ENCODE measurements at regions not wholly inside any gene's neighbourhood (a gene's known extent, or its start where the extent isn't known, plus 50 kb on each side); places are given as distances from the start of the nearest gene placed in this dataset.

DNA sequence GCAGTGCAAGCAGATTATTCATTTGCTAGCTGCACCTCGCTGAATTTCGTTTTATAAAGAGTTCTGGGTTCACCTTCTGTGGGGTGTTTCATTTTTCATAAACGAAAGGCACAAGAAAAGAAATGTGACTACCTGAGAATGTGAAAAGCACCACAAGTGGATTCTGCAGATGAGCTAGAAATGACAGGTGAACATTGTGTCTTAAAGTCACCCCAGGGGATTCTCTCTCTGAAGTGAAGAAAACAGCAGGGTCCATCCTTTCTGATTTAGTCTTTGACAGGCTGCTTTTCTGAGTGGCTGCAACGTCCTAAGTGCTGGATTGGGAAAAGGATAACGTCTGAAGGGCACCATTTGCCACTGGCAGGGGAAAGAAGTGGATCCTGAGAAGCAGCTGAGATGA is 469.3 kb downstream of the SPATA31D1 start:
- 80 to 82% methylated on average over 5 of the region's 5 CpGs for WGBS, 2 donors
- Histone ChIP-seq H3K4me3 (no peak overlapping the region), H3K36me3 (no peaks in the 10 kb centered on the region), H3K27ac (no peak overlapping the region), H3K4me1 (no peaks in the 10 kb centered on the region), H3K9me3 (peaks cover 0 to 3% (median under 1%) of the 10 kb centered on the region in 4 donors), H3K27me3 (no peaks in the 10 kb centered on the region)
- TF ChIP-seq CTCF (IDR thresholded peaks at IDR 0.05), result no peak
- no peak for TF ChIP-seq EP300 (IDR thresholded peaks at IDR 0.05)
- intact Hi-C loops (cut with DNase I), result no loop called here
- DNase-seq, result no peak

DNA sequence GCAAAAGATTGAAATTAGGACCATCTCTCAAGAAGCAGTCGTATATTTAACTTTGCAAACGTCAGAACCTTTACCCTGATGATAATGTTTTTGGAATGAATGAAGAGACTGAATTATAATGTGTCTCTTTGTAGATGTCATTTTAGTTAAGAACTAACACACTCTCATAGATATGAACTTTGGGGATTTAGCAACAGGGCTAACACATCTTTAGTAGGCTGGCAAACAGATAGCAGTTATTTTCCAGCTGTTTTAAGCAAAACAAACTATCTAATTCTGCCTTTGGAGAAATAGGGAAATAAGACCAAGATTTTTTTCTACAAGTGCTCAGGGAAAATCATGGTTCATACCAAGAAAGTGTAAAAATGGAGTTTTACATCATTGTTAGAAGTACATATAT is 469.7 kb downstream of the SPATA31D1 start:
- DNase-seq, result no peak
- 77 to 88% methylated on average over 2 of the region's 2 CpGs for WGBS, 2 donors
- no peaks in the 10 kb centered on the region for H3K4me1 ChIP-seq
- TF ChIP-seq CTCF (IDR thresholded peaks at IDR 0.05), result no peak
- no peak for TF ChIP-seq POLR2AphosphoS5 (IDR thresholded peaks at IDR 0.05)
- no peak for TF ChIP-seq POLR2A (IDR thresholded peaks at IDR 0.05)
- no peak for TF ChIP-seq EP300 (IDR thresholded peaks at IDR 0.05)
- peaks cover 0 to 3% (median 0%) of the 10 kb centered on the region in 4 donors for H3K9me3 ChIP-seq
- no peaks in the 10 kb centered on the region for H3K36me3 ChIP-seq
- no peak overlapping the region for H3K4me3 ChIP-seq
- H3K27ac ChIP-seq, result no peak overlapping the region
- no peaks in the 10 kb centered on the region for H3K27me3 ChIP-seq
- intact Hi-C loops (cut with DNase I), result no loop called here

- intact Hi-C loops (cut with DNase I), result no loop called here
- Histone ChIP-seq H3K27ac (no peak overlapping the region), H3K36me3 (no peaks in the 10 kb centered on the region), H3K9me3 (no peaks in the 10 kb centered on the region), H3K4me1 (no peaks in the 10 kb centered on the region), H3K27me3 (no peaks in the 10 kb centered on the region), H3K4me3 (no peak overlapping the region)
- DNase-seq, result no peak
- WGBS, 2 donors, result 79 to 90% methylated on average over 11 of the region's 11 CpGs
- no peak for TF ChIP-seq EP300 (IDR thresholded peaks at IDR 0.05)
These were observed 478.2 kb downstream of the SPATA31D1 start for GRCh38 chr9:82466616-82467260.

GRCh38 chr9:82467436-82467835 is 478.9 kb downstream of the SPATA31D1 start:
- Histone ChIP-seq H3K9me3 (no peaks in the 10 kb centered on the region), H3K27me3 (no peaks in the 10 kb centered on the region), H3K4me1 (no peaks in the 10 kb centered on the region), H3K4me3 (no peak overlapping the region), H3K36me3 (no peaks in the 10 kb centered on the region), H3K27ac (no peak overlapping the region)
- WGBS, 2 donors, result 33 to 67% methylated on average over 2 of the region's 2 CpGs
- intact Hi-C loops (cut with DNase I), result no loop called here
- TF ChIP-seq POLR2A (IDR thresholded peaks at IDR 0.05) (no peak), EP300 (IDR thresholded peaks at IDR 0.05) (no peak), POLR2AphosphoS5 (IDR thresholded peaks at IDR 0.05) (no peak), CTCF (IDR thresholded peaks at IDR 0.05) (no peak)
- no peak for DNase-seq

GRCh38 chr9:82474235-82474634 is 485.7 kb downstream of the SPATA31D1 start:
- Histone ChIP-seq H3K27ac (no peak overlapping the region), H3K4me1 (no peaks in the 10 kb centered on the region), H3K27me3 (no peaks in the 10 kb centered on the region), H3K4me3 (no peak overlapping the region), H3K9me3 (no peaks in the 10 kb centered on the region), H3K36me3 (no peaks in the 10 kb centered on the region)
- no peak for TF ChIP-seq CTCF (IDR thresholded peaks at IDR 0.05)
- no peak for TF ChIP-seq POLR2AphosphoS5 (IDR thresholded peaks at IDR 0.05)
- no peak for TF ChIP-seq POLR2A (IDR thresholded peaks at IDR 0.05)
- no peak for TF ChIP-seq EP300 (IDR thresholded peaks at IDR 0.05)
- intact Hi-C loops (cut with DNase I), result no loop called here
- DNase-seq, result no peak
